Neural cell (in vitro differentiated cells): ENCODE measurements at regions not wholly inside any gene's neighbourhood (a gene's known extent, or its start where the extent isn't known, plus 50 kb on each side); places are given as distances from the start of the nearest gene placed in this dataset.

ENCODE experiments used
- H2AFZ ChIP-seq: fragments of 200-600, 300-800 bp; sonication (generic), shearing (Covaris generic); 2 replicates; pipeline ENCODE4 v1.6.0; 2014; ENCODE audit warnings: low read depth, mild to moderate bottlenecking, antibody characterized with exemption, low read length, moderate library complexity
- H3F3A ChIP-seq: fragments of 200-600 bp; shearing (Covaris generic); 2 replicates; pipeline ENCODE4 v1.6.1; 2016; ENCODE audit warnings: mild to moderate bottlenecking, moderate library complexity, mixed read lengths, antibody characterized with exemption, low read length; ENCODE audit not compliant: insufficient read depth, poor library complexity, severe bottlenecking
- H3K27ac ChIP-seq: fragments of 200-600, 300-800 bp; sonication (generic), shearing (Covaris generic); 2 replicates; pipeline ENCODE4 v1.5.1; 2014; ENCODE audit warnings: mild to moderate bottlenecking, low read length, moderate library complexity
- H3K27me3 ChIP-seq: fragments of 300-800, 200-600 bp; sonication (generic), shearing (Covaris generic); 2 replicates; pipeline ENCODE4 v1.6.0; 2014; ENCODE audit warnings: mild to moderate bottlenecking, low read depth, low read length, moderate library complexity; ENCODE audit not compliant: insufficient read depth
- H3K36me3 ChIP-seq: fragments of 300-800, 200-600 bp; sonication (generic), shearing (Covaris generic); 2 replicates; pipeline ENCODE4 v1.5.1; 2014; ENCODE audit warnings: mild to moderate bottlenecking, antibody characterized with exemption, low read length, moderate library complexity; ENCODE audit not compliant: insufficient read depth
- H3K4me2 ChIP-seq: fragments of 300-800, 200-600 bp; sonication (generic), shearing (Covaris generic); 2 replicates; pipeline ENCODE4 v1.6.0; 2014; ENCODE audit warnings: mild to moderate bottlenecking, low read length
- H3K4me3 ChIP-seq: fragments of 300-800, 200-600 bp; sonication (generic), shearing (Covaris generic); 2 replicates; pipeline ENCODE4 v1.5.1; 2014; ENCODE audit warnings: mild to moderate bottlenecking, low read length, moderate library complexity
- H3K79me2 ChIP-seq: fragments of 200-600 bp; shearing (Covaris generic); replicated peaks from 2 replicates; pipeline ENCODE4 v1.6.0; 2014; ENCODE audit warnings: mild to moderate bottlenecking, low read length, moderate library complexity; ENCODE audit not compliant: insufficient read depth
- H3K9ac ChIP-seq: fragments of 300-800, 200-600 bp; sonication (generic), shearing (Covaris generic); 2 replicates; pipeline ENCODE4 v1.6.1; 2016; ENCODE audit warnings: mild to moderate bottlenecking, low read length, mixed read lengths
- H3K9me2 ChIP-seq: fragments of 200-600 bp; shearing (Covaris generic); 2 replicates; pipeline ENCODE4 v1.6.1; 2016; ENCODE audit warnings: mild to moderate bottlenecking, low read length, mixed read lengths; ENCODE audit not compliant: insufficient read depth
- H3K9me3 ChIP-seq: fragments of 200-600, 300-800 bp; sonication (generic), shearing (Covaris generic); 2 replicates; pipeline ENCODE4 v1.6.1; 2016; ENCODE audit warnings: mild to moderate bottlenecking, mixed run types, low read length, moderate library complexity, mixed read lengths
- H4K20me1 ChIP-seq: fragments of 200-600 bp; shearing (Covaris generic); 2 replicates; pipeline ENCODE4 v1.6.1; 2016; ENCODE audit warnings: mild to moderate bottlenecking, mixed run types; ENCODE audit not compliant: insufficient read depth
- CTCF ChIP-seq: fragments of 450-650 bp; IDR thresholded peaks from 2 replicates; pipeline ENCODE4 v1.5.1; 2014; ENCODE audit warnings: antibody characterized with exemption, mild to moderate bottlenecking, moderate library complexity; ENCODE audit not compliant: poor library complexity, severe bottlenecking
- EP300 ChIP-seq: fragments of 450-650 bp; conservative IDR thresholded peaks from 2 replicates; pipeline ENCODE4 v1.6.1; 2014; ENCODE audit warnings: antibody characterized with exemption, mild to moderate bottlenecking, moderate library complexity; ENCODE audit not compliant: poor library complexity, severe bottlenecking
- EZH2 ChIP-seq: fragments of 200-600, 300-800 bp; shearing (Covaris generic), sonication (generic); IDR thresholded peaks from 2 replicates; pipeline ENCODE4 v1.6.1; 2014; ENCODE audit warnings: antibody characterized with exemption, low read length, borderline replicate concordance, mild to moderate bottlenecking; ENCODE audit not compliant: insufficient read depth, poor library complexity, severe bottlenecking
- MXI1 ChIP-seq: fragments of 450-650 bp; conservative IDR thresholded peaks from 2 replicates; pipeline ENCODE4 v1.6.1; 2014; ENCODE audit warnings: antibody characterized with exemption, mild to moderate bottlenecking; ENCODE audit not compliant: poor library complexity, severe bottlenecking
- POLR2AphosphoS5 ChIP-seq: IDR thresholded peaks from 2 replicates; pipeline ENCODE4 v1.6.1; 2012
- RAD21 ChIP-seq: fragments of 450-650 bp; conservative IDR thresholded peaks from 2 replicates; pipeline ENCODE4 v1.6.1; 2014; ENCODE audit warnings: antibody characterized with exemption, mild to moderate bottlenecking, moderate library complexity
- SMC3 ChIP-seq: fragments of 450-650 bp; conservative IDR thresholded peaks from 2 replicates; pipeline ENCODE4 v1.6.1; 2014; ENCODE audit warnings: antibody characterized with exemption, mild to moderate bottlenecking, moderate library complexity; ENCODE audit not compliant: poor library complexity
- TAF1 ChIP-seq: IDR thresholded peaks from 2 replicates; pipeline ENCODE4 v1.6.1; 2012; ENCODE audit warnings: low read depth
- TF ChIP-seq, protein P1 (sequence below): IDR thresholded peaks from 2 replicates; pipeline ENCODE4 v1.6.1; 2012; ENCODE audit warnings: borderline replicate concordance

GRCh38 chr12:107493135-107493494, 192.5 kb upstream of the PWP1 start:
- TF ChIP-seq RAD21 = no peak
- TF ChIP-seq MXI1 = no peak
- TF ChIP-seq SMC3 = no peak
- TF ChIP-seq TAF1 = no peak
- H3K9me2 ChIP-seq = no peaks in the 10 kb centered on the region
- no peaks in the 10 kb centered on the region for H3K9me3 ChIP-seq
- H3K9ac ChIP-seq = no peak overlapping the region
- no peaks in the 10 kb centered on the region for H3K79me2 ChIP-seq
- no peaks in the 10 kb centered on the region for H3F3A ChIP-seq
- no peak overlapping the region for H2AFZ ChIP-seq
- H3K27ac ChIP-seq = no peak overlapping the region
- no peaks in the 10 kb centered on the region for H3K27me3 ChIP-seq
- H3K36me3 ChIP-seq = no peaks in the 10 kb centered on the region
- no peaks in the 10 kb centered on the region for H4K20me1 ChIP-seq
- no peak overlapping the region for H3K4me2 ChIP-seq
- H3K4me3 ChIP-seq = no peak overlapping the region

- TF ChIP-seq MXI1 (no peak), CTCF (no peak), TAF1 (no peak), EP300 (no peak), POLR2AphosphoS5 (no peak), EZH2 (no peak), SMC3 (no peak), RAD21 (no peak)
- H3K36me3 ChIP-seq = no peaks in the 10 kb centered on the region
- no peaks in the 10 kb centered on the region for H3K9me3 ChIP-seq
- H3K9ac ChIP-seq = no peak overlapping the region
- no peak overlapping the region for H3K4me3 ChIP-seq
- no peaks in the 10 kb centered on the region for H4K20me1 ChIP-seq
- no peaks in the 10 kb centered on the region for H3K27me3 ChIP-seq
- no peak overlapping the region for H3K4me2 ChIP-seq
- H3F3A ChIP-seq = no peaks in the 10 kb centered on the region
- H3K9me2 ChIP-seq = no peaks in the 10 kb centered on the region
- no peak overlapping the region for H3K27ac ChIP-seq
- H3K79me2 ChIP-seq = no peaks in the 10 kb centered on the region
- no peak overlapping the region for H2AFZ ChIP-seq
Measured at GRCh38 chr12:107493666-107494065, 191.9 kb upstream of the PWP1 start.

DNA sequence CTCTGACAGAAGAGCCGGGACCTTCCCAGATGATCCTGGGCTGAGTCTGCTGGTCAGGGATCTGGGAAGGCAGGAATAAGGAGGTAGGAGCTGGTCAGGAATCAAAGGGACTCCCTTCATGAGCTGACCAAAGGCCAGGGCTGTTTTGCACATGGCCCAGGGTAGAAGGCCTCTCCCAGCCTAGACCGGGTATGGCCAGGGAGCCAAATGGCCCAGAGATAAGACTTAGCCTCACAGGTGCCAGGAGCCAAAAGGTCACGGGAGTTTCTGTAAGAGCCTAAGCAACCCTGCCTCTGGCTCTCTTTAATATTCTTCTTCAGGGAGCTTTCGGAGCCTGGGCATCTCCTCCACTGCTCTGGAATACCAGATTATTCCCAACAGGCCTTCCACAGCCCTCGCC, 191.3 kb upstream of the PWP1 start:
- Histone ChIP-seq H3K36me3 (no peaks in the 10 kb centered on the region), H3K4me3 (no peak overlapping the region), H3K27ac (no peak overlapping the region), H4K20me1 (no peaks in the 10 kb centered on the region), H3F3A (no peaks in the 10 kb centered on the region), H3K4me2 (no peak overlapping the region), H3K9me3 (no peaks in the 10 kb centered on the region), H3K9ac (no peak overlapping the region), H3K27me3 (no peaks in the 10 kb centered on the region), H2AFZ (no peak overlapping the region), H3K9me2 (no peaks in the 10 kb centered on the region), H3K79me2 (no peaks in the 10 kb centered on the region)
- TF ChIP-seq TAF1 = no peak
- TF ChIP-seq SMC3 = no peak
- no peak for TF ChIP-seq POLR2AphosphoS5
- TF ChIP-seq, protein P1, sequence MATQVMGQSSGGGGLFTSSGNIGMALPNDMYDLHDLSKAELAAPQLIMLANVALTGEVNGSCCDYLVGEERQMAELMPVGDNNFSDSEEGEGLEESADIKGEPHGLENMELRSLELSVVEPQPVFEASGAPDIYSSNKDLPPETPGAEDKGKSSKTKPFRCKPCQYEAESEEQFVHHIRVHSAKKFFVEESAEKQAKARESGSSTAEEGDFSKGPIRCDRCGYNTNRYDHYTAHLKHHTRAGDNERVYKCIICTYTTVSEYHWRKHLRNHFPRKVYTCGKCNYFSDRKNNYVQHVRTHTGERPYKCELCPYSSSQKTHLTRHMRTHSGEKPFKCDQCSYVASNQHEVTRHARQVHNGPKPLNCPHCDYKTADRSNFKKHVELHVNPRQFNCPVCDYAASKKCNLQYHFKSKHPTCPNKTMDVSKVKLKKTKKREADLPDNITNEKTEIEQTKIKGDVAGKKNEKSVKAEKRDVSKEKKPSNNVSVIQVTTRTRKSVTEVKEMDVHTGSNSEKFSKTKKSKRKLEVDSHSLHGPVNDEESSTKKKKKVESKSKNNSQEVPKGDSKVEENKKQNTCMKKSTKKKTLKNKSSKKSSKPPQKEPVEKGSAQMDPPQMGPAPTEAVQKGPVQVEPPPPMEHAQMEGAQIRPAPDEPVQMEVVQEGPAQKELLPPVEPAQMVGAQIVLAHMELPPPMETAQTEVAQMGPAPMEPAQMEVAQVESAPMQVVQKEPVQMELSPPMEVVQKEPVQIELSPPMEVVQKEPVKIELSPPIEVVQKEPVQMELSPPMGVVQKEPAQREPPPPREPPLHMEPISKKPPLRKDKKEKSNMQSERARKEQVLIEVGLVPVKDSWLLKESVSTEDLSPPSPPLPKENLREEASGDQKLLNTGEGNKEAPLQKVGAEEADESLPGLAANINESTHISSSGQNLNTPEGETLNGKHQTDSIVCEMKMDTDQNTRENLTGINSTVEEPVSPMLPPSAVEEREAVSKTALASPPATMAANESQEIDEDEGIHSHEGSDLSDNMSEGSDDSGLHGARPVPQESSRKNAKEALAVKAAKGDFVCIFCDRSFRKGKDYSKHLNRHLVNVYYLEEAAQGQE = no peak
- no peak for TF ChIP-seq RAD21
- TF ChIP-seq MXI1 = no peak
- no peak for TF ChIP-seq EP300
- no peak for TF ChIP-seq CTCF
- TF ChIP-seq EZH2 = no peak
